HG03378 (cell line): ENCODE measurements at regions not wholly inside any gene's neighbourhood (a gene's known extent, or its start where the extent isn't known, plus 50 kb on each side); places are given as distances from the start of the nearest gene placed in this dataset.
"Not testable (repeated sequence)": the region's sequence is repeated elsewhere in the genome, so short reads cannot be mapped to it uniquely, and the experiment has no call there.

Experiments
- ATAC-seq: cut with Tn5 transposase; IDR thresholded peaks from one replicate; pipeline ENCODE4 v1.9.1; 2021; ENCODE audit warnings: mild to moderate bottlenecking, moderate library complexity; ENCODE audit not compliant: unreplicated experiment

DNA sequence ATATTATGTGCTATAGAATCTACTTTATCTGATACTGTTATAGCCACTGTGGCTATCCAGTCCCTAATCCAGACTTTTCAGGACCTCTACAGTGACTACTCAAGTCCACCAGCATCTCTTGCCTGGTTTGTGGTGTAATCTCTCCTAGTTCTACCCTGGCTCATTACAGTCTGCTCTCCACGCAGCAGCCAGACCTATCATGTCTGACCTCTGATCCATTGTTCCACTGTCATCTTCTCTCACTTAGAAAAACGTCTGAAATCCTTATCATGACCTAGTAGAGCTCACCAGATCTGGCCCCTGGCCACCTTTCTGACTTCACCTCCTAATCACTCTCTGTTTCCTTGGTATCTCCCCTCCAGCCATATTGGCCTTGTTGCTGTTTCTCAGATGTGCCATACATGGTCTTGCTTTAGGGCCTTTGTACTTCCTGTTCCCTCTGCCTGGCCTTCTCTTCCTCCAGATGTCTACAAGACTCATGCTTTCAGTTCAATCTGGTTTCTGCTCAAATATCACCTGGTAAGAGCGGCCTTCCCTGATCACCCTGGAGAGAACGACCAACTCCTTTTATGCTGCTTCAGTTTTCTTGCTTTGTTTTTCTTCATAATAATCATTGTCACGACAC lies 475.5 kb downstream of the AACS start:
- ATAC-seq: no peak

DNA sequence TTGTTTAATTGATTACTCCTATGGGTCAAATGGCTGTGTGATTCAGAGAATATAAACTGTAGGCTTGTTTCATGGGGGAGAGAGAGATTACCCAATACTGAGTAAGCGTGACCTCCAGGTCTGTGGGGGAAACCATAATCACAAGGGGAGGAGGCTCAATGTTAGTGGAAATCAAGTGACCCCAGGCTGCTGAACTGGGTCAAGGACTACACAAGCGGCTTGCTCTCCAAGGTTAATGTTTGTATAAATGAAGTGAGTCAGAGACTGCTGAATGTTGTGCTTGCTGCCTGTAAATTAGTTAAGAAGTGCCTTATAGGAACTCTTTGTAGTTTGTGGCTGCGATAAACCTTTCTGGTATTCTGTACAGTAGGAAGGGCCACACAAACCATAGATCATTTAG lies 479.7 kb downstream of the AACS start:
- ATAC-seq: no peak

DNA sequence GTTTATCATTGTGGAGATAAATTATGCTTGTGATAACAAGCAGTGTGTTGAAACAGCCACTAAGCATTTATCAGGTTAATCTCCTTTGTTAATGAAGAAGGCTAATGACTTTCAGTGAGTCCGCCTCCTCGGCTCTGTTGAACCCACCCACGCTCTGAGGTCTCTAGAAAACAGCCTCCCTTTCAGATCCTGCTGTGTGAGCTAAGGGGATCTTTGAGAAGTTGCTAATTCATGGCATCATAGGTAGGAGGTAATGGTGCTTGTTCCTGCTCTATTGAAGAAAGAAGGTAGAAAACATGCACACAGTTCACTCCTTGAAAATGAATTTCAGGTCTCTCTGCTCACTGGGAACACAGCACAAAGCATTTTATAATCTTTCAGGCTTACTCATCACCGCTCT lies 483.9 kb downstream of the AACS start:
- ATAC-seq: no peak

- ATAC-seq: no peak
These were observed 484.6 kb downstream of the AACS start for GRCh38 chr12:125549836-125550235.

GRCh38 chr12:125552295-125552694 lies 487.1 kb downstream of the AACS start:
- no peak for ATAC-seq

GRCh38 chr12:125561008-125561407 lies 495.8 kb downstream of the AACS start:
- ATAC-seq: not testable (repeated sequence)

- no peak for ATAC-seq
These were observed 499.5 kb downstream of the AACS start for GRCh38 chr12:125564753-125565152.

- ATAC-seq: no peak
These were observed 502.3 kb downstream of the AACS start for GRCh38 chr12:125567581-125567980.

DNA sequence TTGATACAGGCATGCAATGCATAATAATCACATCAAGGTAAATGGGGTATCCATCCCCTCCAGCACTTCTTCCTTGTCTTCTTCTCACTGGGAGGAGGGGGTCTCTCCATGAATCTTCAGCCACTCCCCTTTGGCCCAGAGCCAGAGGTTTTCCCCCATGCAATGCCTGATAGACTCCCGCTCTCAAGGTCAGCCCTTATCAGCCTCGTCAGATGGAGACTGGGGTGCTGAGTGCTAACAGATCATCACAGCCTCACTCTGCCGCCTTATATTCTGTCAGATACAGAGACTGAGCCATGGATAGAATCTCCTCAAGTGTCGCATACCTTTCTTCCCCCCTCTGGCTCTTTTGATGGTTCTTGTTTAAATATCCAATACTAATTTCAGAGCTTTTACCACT lies 503.1 kb downstream of the AACS start:
- ATAC-seq: no peak

DNA sequence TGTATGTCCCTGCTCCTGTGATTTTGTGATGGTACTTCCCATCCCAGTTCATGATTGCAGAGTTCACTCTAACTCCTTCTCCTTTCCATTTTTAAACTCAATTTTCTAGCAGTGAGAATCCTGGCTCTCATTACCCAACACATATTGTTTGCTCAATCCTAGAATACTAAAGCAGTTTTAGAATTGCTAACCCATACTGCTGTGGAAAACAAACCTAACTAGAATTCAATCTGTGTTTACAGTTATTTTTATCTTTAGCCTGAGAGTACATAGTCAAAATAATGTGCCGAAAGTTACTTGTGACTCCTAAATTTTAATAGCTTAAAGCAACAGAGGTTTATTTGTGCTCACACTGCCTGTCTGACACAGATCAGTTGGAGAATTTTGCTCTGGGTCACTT lies 508.0 kb downstream of the AACS start:
- no peak for ATAC-seq

GRCh38 chr12:125577334-125577733 lies 512.1 kb downstream of the AACS start:
- ATAC-seq: no peak

GRCh38 chr12:125579916-125580315 lies 514.7 kb downstream of the AACS start:
- ATAC-seq: no peak

DNA sequence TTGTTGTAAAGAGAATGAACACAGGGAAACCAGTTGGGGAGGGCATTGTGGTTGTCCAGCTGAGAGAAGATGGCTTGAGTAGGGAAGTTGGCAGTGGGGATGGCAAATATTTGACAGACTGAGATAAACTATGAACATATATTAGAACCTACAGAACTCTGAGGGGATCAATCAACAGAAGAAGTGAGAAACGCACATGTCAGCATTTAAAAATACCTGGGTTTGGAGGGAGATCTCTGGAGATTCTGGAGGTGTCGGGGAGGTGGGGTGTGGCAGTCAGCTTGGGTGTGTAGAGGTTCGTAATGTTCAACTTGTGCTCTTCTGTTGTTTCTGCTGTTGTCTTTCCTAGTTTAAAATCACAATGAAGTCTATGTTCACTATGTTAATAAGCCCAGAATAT lies 517.8 kb downstream of the AACS start:
- ATAC-seq: no peak

GRCh38 chr12:125586441-125586840 lies 521.2 kb downstream of the AACS start:
- no peak for ATAC-seq

DNA sequence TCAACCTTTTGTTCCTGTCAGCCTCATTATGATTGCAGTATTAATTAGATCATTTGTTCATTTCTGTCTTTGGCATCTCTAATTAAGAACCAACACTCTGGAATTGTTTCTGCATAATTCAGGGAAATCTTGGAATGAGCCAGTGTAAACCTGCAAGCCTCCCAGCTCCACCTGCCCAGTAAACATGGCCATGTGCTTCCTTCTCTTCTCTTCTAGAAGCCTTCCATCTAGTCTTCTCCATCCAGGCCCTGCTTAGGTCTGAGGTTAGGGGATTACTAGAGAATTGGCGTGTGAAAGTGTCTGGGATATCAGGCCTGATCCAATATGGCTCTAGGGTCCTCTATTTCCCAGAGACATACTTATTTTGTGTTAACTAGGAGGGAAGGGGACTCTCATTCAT lies 528.0 kb downstream of the AACS start:
- no peak for ATAC-seq

- ATAC-seq: no peak
These were observed 539.7 kb downstream of the AACS start for GRCh38 chr12:125604976-125605375.

DNA sequence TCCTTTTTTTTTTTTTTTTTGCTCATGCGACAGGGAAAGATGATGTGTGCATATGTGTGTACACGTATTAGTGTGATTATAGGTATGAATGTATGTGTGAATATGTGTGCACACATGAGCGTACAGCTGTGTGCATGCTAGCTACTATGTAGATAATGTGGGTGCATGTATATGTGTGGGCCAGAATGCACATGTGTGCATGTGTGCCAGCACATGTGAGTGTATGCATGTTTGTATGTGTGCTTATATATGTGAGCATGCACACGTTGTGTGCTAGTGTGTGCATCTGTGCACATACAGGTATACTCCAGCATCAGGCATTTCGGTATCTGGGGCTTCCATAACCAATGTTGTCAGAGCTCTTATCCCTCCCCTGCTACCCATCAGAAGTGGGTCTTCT lies 541.1 kb downstream of the AACS start:
- ATAC-seq: no peak

GRCh38 chr12:125610292-125610691 lies 545.1 kb downstream of the AACS start:
- no peak for ATAC-seq

- ATAC-seq: no peak
These were observed 545.7 kb downstream of the AACS start for GRCh38 chr12:125610971-125611370.

DNA sequence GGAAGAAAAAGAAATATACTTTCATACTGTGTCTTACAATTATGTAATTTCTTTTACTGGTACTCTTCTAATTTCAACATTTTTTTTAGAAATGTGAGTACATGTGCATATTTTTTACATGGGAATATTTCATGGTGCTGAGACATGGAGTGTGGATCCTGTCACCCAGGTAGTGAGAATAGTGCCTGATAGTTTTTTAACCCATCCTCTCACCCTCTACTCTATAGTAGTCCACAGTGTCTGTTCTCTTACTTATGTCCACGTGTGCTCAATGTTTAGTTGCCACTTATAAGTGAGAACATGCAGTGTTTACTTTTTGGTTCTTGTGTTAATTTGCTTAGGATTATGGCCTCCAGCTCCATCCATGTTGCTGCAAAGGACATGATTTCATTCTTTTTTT lies 548.8 kb downstream of the AACS start:
- no peak for ATAC-seq

DNA sequence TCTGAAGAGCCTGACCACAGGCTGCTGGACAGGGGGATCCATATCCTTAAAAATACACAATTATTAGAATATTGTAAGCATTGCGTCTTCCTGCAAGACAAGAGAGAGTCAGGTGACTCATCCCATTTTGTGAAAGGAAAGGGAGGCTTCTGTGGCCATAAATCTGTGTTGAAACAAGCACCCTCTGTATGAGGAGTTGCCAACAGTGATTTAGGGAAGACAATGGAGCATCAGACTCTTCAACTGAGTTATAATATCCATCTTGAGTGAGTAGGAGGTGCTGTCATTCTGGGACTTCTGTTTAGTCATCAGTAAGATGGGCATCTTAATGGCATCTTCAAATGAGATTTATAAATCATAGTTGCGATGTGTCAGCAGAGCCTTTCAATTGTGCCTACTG lies 554.5 kb downstream of the AACS start:
- no peak for ATAC-seq

GRCh38 chr12:125633686-125634085 lies 568.5 kb downstream of the AACS start:
- ATAC-seq: no peak

- ATAC-seq: no peak
These were observed 569.6 kb downstream of the AACS start for GRCh38 chr12:125634813-125635212.
